HepG2 (cell line): ENCODE measurements at regions not wholly inside any gene's neighbourhood (a gene's known extent, or its start where the extent isn't known, plus 50 kb on each side); places are given as distances from the start of the nearest gene placed in this dataset.

Experiments
- JUNB ChIP-seq: sonication (generic); formaldehyde crosslinking; IDR thresholded peaks from 2 replicates; pipeline ENCODE4 v1.8.0; 2022; ENCODE audit warnings: missing genetic modification reagents, mild to moderate bottlenecking, borderline replicate concordance
- KAT7 ChIP-seq: IDR thresholded peaks from 2 replicates; pipeline ENCODE4 v1.6.1; 2018; ENCODE audit warnings: borderline replicate concordance, missing compliant biosample characterization
- MAZ ChIP-seq, 2 experiments: sonication (generic) in 1 of 2; formaldehyde crosslinking in 1 of 2; IDR thresholded peaks; 2 replicates each; pipeline versions ENCODE4 v1.5.0 to v1.6.1; 2012 to 2020; ENCODE audit warnings: low read depth in 2 of 2, mild to moderate bottlenecking in 2 of 2, borderline replicate concordance in 1 of 2, improper control_type of control experiment in 1 of 2, low read length in 1 of 2, missing genetic modification reagents in 1 of 2, moderate library complexity in 1 of 2
- ZNF446 ChIP-seq: sonication (generic); formaldehyde crosslinking; IDR thresholded peaks from 2 replicates; pipeline ENCODE4 v1.5.0; 2020; ENCODE audit warnings: mild to moderate bottlenecking, missing genetic modification reagents
- ZNF496 ChIP-seq: sonication (generic); formaldehyde crosslinking; IDR thresholded peaks from 2 replicates; pipeline ENCODE4 v1.8.1; 2023; ENCODE audit warnings: mild to moderate bottlenecking, moderate library complexity, missing genetic modification reagents; ENCODE audit not compliant: insufficient replicate concordance
- TF ChIP-seq, protein P1 (sequence below): sonication (generic); formaldehyde crosslinking; IDR thresholded peaks from 2 replicates; pipeline ENCODE4 v1.4.0; 2020; ENCODE audit warnings: missing genetic modification reagents
- TF ChIP-seq, protein P2 (sequence below): sonication (generic); formaldehyde crosslinking; IDR thresholded peaks from 2 replicates; pipeline ENCODE4 v1.5.1; 2020; ENCODE audit warnings: mild to moderate bottlenecking, missing genetic modification reagents, borderline replicate concordance
- TF ChIP-seq, protein P3 (sequence below): sonication (generic); formaldehyde crosslinking; IDR thresholded peaks from 2 replicates; pipeline ENCODE4 v1.4.0; 2020; ENCODE audit warnings: mild to moderate bottlenecking, missing genetic modification reagents

DNA sequence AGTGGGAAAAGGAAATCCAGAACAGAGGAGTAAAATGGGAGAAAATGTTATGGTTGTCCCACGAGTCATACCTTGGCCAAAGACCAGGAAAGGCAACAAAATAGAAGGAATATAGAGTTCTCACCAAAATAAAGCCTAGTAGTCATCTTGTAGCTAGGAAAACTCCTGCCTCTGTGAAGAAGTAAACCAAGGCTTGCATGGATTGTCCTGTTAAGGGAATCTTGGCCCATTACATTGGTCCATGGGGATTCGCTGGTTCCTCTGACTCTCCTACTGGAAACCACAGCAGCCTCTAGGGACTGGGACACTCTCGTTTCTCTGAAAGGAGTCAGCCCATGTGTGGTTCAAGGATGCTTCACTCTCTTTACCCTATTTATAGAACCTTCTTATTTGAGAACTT is 62.9 kb upstream of the FNDC3B start (continued):
- no peak for TF ChIP-seq ZNF496 (CRISPR knock-in tag)
- TF ChIP-seq, protein P1, sequence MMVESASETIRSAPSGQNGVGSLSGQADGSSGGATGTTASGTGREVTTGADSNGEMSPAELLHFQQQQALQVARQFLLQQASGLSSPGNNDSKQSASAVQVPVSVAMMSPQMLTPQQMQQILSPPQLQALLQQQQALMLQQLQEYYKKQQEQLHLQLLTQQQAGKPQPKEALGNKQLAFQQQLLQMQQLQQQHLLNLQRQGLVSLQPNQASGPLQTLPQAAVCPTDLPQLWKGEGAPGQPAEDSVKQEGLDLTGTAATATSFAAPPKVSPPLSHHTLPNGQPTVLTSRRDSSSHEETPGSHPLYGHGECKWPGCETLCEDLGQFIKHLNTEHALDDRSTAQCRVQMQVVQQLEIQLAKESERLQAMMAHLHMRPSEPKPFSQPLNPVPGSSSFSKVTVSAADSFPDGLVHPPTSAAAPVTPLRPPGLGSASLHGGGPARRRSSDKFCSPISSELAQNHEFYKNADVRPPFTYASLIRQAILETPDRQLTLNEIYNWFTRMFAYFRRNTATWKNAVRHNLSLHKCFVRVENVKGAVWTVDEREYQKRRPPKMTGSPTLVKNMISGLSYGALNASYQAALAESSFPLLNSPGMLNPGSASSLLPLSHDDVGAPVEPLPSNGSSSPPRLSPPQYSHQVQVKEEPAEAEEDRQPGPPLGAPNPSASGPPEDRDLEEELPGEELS (CRISPR knock-in tag) = no peak
- TF ChIP-seq KAT7 = no peak
- TF ChIP-seq, protein P2, sequence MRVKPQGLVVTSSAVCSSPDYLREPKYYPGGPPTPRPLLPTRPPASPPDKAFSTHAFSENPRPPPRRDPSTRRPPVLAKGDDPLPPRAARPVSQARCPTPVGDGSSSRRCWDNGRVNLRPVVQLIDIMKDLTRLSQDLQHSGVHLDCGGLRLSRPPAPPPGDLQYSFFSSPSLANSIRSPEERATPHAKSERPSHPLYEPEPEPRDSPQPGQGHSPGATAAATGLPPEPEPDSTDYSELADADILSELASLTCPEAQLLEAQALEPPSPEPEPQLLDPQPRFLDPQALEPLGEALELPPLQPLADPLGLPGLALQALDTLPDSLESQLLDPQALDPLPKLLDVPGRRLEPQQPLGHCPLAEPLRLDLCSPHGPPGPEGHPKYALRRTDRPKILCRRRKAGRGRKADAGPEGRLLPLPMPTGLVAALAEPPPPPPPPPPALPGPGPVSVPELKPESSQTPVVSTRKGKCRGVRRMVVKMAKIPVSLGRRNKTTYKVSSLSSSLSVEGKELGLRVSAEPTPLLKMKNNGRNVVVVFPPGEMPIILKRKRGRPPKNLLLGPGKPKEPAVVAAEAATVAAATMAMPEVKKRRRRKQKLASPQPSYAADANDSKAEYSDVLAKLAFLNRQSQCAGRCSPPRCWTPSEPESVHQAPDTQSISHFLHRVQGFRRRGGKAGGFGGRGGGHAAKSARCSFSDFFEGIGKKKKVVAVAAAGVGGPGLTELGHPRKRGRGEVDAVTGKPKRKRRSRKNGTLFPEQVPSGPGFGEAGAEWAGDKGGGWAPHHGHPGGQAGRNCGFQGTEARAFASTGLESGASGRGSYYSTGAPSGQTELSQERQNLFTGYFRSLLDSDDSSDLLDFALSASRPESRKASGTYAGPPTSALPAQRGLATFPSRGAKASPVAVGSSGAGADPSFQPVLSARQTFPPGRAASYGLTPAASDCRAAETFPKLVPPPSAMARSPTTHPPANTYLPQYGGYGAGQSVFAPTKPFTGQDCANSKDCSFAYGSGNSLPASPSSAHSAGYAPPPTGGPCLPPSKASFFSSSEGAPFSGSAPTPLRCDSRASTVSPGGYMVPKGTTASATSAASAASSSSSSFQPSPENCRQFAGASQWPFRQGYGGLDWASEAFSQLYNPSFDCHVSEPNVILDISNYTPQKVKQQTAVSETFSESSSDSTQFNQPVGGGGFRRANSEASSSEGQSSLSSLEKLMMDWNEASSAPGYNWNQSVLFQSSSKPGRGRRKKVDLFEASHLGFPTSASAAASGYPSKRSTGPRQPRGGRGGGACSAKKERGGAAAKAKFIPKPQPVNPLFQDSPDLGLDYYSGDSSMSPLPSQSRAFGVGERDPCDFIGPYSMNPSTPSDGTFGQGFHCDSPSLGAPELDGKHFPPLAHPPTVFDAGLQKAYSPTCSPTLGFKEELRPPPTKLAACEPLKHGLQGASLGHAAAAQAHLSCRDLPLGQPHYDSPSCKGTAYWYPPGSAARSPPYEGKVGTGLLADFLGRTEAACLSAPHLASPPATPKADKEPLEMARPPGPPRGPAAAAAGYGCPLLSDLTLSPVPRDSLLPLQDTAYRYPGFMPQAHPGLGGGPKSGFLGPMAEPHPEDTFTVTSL (CRISPR knock-in tag) = no peak
- no peak for TF ChIP-seq ZNF446 (CRISPR knock-in tag)
- TF ChIP-seq, protein P3, sequence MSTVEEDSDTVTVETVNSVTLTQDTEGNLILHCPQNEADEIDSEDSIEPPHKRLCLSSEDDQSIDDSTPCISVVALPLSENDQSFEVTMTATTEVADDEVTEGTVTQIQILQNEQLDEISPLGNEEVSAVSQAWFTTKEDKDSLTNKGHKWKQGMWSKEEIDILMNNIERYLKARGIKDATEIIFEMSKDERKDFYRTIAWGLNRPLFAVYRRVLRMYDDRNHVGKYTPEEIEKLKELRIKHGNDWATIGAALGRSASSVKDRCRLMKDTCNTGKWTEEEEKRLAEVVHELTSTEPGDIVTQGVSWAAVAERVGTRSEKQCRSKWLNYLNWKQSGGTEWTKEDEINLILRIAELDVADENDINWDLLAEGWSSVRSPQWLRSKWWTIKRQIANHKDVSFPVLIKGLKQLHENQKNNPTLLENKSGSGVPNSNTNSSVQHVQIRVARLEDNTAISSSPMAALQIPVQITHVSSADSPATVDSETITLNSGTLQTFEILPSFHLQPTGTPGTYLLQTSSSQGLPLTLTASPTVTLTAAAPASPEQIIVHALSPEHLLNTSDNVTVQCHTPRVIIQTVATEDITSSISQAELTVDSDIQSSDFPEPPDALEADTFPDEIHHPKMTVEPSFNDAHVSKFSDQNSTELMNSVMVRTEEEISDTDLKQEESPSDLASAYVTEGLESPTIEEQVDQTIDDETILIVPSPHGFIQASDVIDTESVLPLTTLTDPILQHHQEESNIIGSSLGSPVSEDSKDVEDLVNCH (CRISPR knock-in tag) = no peak
- TF ChIP-seq MAZ (IDR thresholded peaks at IDR 0.05; ENCODE audit: borderline replicate concordance, low read depth, low read length) = no peak
- no peak for TF ChIP-seq MAZ (CRISPR knock-in tag; IDR thresholded peaks at IDR 0.05; ENCODE audit: low read depth)
- no peak for TF ChIP-seq JUNB
